BLaER1 treated with 17β-estradiol and CSF1 and Interleukin-3, amounts not matched to agents 10 nM and 100 nM (cell line): ENCODE measurements at regions not wholly inside any gene's neighbourhood (a gene's known extent, or its start where the extent isn't known, plus 50 kb on each side); places are given as distances from the start of the nearest gene placed in this dataset.
A peak's percentile ranks its signal among the peaks of the same experiment; 100 is the strongest.
"Not testable (repeated sequence)": the region's sequence is repeated elsewhere in the genome, so short reads cannot be mapped to it uniquely, and the experiment has no call there.

Experiments used
- H3K27ac ChIP-seq, 11 experiments: shearing (Covaris generic); formaldehyde crosslinking; 2 replicates each; pipeline ENCODE4 v1.8.1; 2022
- H3K27me3 ChIP-seq, 11 experiments: shearing (Covaris generic); formaldehyde crosslinking; 2 replicates each; pipeline ENCODE4 v1.8.1; 2022
- H3K36me3 ChIP-seq, 11 experiments: shearing (Covaris generic); formaldehyde crosslinking; 2 replicates each; pipeline ENCODE4 v1.8.1; 2022
- H3K4me1 ChIP-seq, 10 experiments: shearing (Covaris generic); formaldehyde crosslinking; 2 replicates each; pipeline ENCODE4 v1.8.1; 2022
- H3K4me2 ChIP-seq, 11 experiments: shearing (Covaris generic); formaldehyde crosslinking; 2 replicates each; pipeline ENCODE4 v1.8.1; 2022
- H3K4me3 ChIP-seq, 10 experiments: shearing (Covaris generic); formaldehyde crosslinking; 2 replicates each; pipeline ENCODE4 v1.8.1; 2022
- H3K9ac ChIP-seq, 11 experiments: shearing (Covaris generic); formaldehyde crosslinking; 2 replicates each; pipeline ENCODE4 v1.8.1; 2022
- H3K9me3 ChIP-seq, 11 experiments: shearing (Covaris generic); formaldehyde crosslinking; replicated peaks in 1 of 11; 2 replicates each; pipeline ENCODE4 v1.8.1; 2022
- H4K20me1 ChIP-seq, 11 experiments: shearing (Covaris generic); formaldehyde crosslinking; 2 replicates each; pipeline ENCODE4 v1.8.1; 2022
- Cebpa-rat ChIP-seq, 11 experiments: shearing (Covaris generic); IDR thresholded peaks; 2 replicates each; pipeline ENCODE4 v1.8.1; 2022

GRCh38 chr14:35205737-35206136 lies 83.4 kb downstream of the PRORP start:
- Histone ChIP-seq H3K4me1 (peaks cover 0 to 20% (median 9%) of the 10 kb centered on the region in 10 experiments; a peak in 11 of 20 replicates), H3K27me3 (no peaks in the 10 kb centered on the region), H3K27ac (no peak overlapping the region), H4K20me1 (no peaks in the 10 kb centered on the region), H3K9me3 (0 out of 22 replicates have a peak, but pooled peaks cover 0 to 3% (median 0%) of the 10 kb centered on the region in 11 experiments), H3K9ac (no peak overlapping the region), H3K4me2 (no peak overlapping the region), H3K4me3 (no peak overlapping the region), H3K36me3 (peaks cover 0 to 28% (median 0%) of the 10 kb centered on the region in 11 experiments; a peak in 7 of 22 replicates)
- no peak for TF ChIP-seq Cebpa-rat (IDR thresholded peaks at IDR 0.05)

- H3K4me1 ChIP-seq = peaks cover 0 to 16% (median 0%) of the 10 kb centered on the region in 10 experiments; a peak in 3 of 20 replicates
- no peaks in the 10 kb centered on the region for H3K9me3 ChIP-seq
- no peaks in the 10 kb centered on the region for H4K20me1 ChIP-seq
- peaks cover 0 to 42% (median 4%) of the 10 kb centered on the region in 11 experiments; a peak in 6 of 22 replicates for H3K36me3 ChIP-seq
- no peaks in the 10 kb centered on the region for H3K27me3 ChIP-seq
- H3K4me2 ChIP-seq = no peak overlapping the region
- no peak overlapping the region for H3K4me3 ChIP-seq
- TF ChIP-seq Cebpa-rat (IDR thresholded peaks at IDR 0.05) = no peak
- no peak overlapping the region for H3K27ac ChIP-seq
- no peak overlapping the region for H3K9ac ChIP-seq
Observed at GRCh38 chr14:35211067-35211466, 81.1 kb upstream of the PSMA6 start.

DNA sequence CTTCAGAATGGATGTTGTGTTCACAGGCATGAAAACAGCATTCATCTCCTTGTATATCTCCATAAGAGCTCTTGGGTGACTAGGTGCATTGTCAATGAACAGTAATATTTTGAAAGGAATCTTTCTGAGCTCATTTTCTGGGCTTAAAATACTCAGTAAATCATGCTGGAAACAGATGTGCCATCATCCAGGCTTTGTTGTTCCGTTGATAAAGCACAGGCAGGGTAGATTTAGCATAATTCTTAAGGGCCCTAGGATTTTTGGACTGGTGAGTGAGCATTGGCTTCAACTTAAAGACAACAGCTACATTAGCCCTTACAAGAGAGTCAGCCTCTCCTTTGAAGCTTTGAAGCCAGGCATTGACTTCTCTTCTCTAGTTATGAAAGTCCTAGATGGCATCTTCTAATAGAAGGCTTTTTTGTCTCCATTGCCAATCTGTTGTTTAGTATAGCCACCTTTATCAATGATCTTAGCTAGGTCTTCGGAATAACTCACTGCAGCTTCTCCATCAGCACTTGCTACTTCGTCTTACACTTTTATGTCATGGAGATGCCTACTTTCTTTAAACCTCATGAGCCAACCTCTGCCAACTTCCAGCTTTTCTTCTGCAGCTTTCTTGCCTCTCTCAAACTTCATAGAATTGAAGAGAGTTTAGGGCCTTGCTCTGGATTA lies 79.6 kb upstream of the PSMA6 start:
- no peak overlapping the region for H3K27ac ChIP-seq
- H3K9ac ChIP-seq = no peak overlapping the region
- H4K20me1 ChIP-seq = no peaks in the 10 kb centered on the region
- H3K27me3 ChIP-seq = no peaks in the 10 kb centered on the region
- H3K4me1 ChIP-seq = peaks cover 0 to 16% (median 0%) of the 10 kb centered on the region in 10 experiments; a peak in 3 of 20 replicates
- no peaks in the 10 kb centered on the region for H3K9me3 ChIP-seq
- no peak overlapping the region for H3K4me2 ChIP-seq
- no peak overlapping the region for H3K4me3 ChIP-seq
- peaks cover 0 to 34% (median 0%) of the 10 kb centered on the region in 11 experiments; a peak in 3 of 22 replicates for H3K36me3 ChIP-seq
- TF ChIP-seq Cebpa-rat (IDR thresholded peaks at IDR 0.05) = no peak

- Histone ChIP-seq H3K4me2 (no peak overlapping the region), H3K36me3 (peaks cover 0 to 37% (median 4%) of the 10 kb centered on the region in 11 experiments; a peak in 5 of 22 replicates), H3K9me3 (no peaks in the 10 kb centered on the region), H3K4me1 (peaks cover 0 to 16% (median 0%) of the 10 kb centered on the region in 10 experiments; a peak in 3 of 20 replicates), H3K4me3 (no peak overlapping the region), H4K20me1 (no peaks in the 10 kb centered on the region), H3K27me3 (no peaks in the 10 kb centered on the region), H3K27ac (no peak overlapping the region), H3K9ac (no peak overlapping the region)
- 0 out of 22 replicates have a peak, but pooled peaks of 1 of the 11 experiments have one; percentile 12 for TF ChIP-seq Cebpa-rat (IDR thresholded peaks at IDR 0.05)
Observed at GRCh38 chr14:35213143-35213788, 78.9 kb upstream of the PSMA6 start.

GRCh38 chr14:35213869-35214387 lies 78.3 kb upstream of the PSMA6 start:
- H3K4me3 ChIP-seq = no peak overlapping the region
- TF ChIP-seq Cebpa-rat (IDR thresholded peaks at IDR 0.05) = no peak
- no peak overlapping the region for H3K9ac ChIP-seq
- no peak overlapping the region for H3K4me2 ChIP-seq
- no peaks in the 10 kb centered on the region for H3K9me3 ChIP-seq
- peaks cover 0 to 42% (median 7%) of the 10 kb centered on the region in 11 experiments; a peak in 17 of 22 replicates for H3K36me3 ChIP-seq
- no peaks in the 10 kb centered on the region for H4K20me1 ChIP-seq
- no peaks in the 10 kb centered on the region for H3K27me3 ChIP-seq
- peaks cover 0 to 16% (median 0%) of the 10 kb centered on the region in 10 experiments; a peak in 3 of 20 replicates for H3K4me1 ChIP-seq
- H3K27ac ChIP-seq = no peak overlapping the region

DNA sequence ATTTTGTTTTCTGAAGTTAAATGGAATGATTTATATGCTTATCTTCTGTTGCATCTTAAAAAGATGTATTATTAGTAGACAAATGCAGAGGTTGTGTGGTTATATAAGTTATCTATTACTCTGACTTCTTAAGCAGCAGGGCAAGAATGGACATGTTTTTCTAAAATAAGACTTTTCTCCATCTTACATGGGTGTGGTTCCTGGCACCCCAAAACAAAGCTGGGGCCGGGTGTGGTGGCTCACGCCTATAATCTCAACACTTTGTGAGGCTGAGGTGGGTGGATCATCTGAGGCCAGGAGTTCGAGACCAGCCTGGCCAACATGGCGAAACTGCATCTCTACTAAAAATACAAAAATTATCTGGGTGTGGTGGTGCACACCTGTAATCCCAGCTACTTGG lies 77.8 kb upstream of the PSMA6 start:
- H3K4me1 ChIP-seq = peaks cover 0 to 16% (median 0%) of the 10 kb centered on the region in 10 experiments; a peak in 3 of 20 replicates
- H3K9me3 ChIP-seq, H3K9ac ChIP-seq, H3K27me3 ChIP-seq, H3K4me2 ChIP-seq, H3K4me3 ChIP-seq, H4K20me1 ChIP-seq, H3K27ac ChIP-seq: not testable (repeated sequence)
- peaks cover 4 to 43% (median 11%) of the 10 kb centered on the region in 11 experiments; a peak in 17 of 22 replicates for H3K36me3 ChIP-seq

- H3K9ac ChIP-seq = no peak overlapping the region
- peaks cover 8 to 47% (median 17%) of the 10 kb centered on the region in 11 experiments; a peak in 18 of 22 replicates for H3K36me3 ChIP-seq
- no peak overlapping the region for H3K27ac ChIP-seq
- H3K4me1 ChIP-seq = peaks cover 0 to 16% (median 0%) of the 10 kb centered on the region in 10 experiments; a peak in 3 of 20 replicates
- no peaks in the 10 kb centered on the region for H4K20me1 ChIP-seq
- H3K27me3 ChIP-seq = no peaks in the 10 kb centered on the region
- H3K4me2 ChIP-seq = no peak overlapping the region
- no peaks in the 10 kb centered on the region for H3K9me3 ChIP-seq
- H3K4me3 ChIP-seq = no peak overlapping the region
- no peak for TF ChIP-seq Cebpa-rat (IDR thresholded peaks at IDR 0.05)
Observed at GRCh38 chr14:35215110-35215813, 76.9 kb upstream of the PSMA6 start.

DNA sequence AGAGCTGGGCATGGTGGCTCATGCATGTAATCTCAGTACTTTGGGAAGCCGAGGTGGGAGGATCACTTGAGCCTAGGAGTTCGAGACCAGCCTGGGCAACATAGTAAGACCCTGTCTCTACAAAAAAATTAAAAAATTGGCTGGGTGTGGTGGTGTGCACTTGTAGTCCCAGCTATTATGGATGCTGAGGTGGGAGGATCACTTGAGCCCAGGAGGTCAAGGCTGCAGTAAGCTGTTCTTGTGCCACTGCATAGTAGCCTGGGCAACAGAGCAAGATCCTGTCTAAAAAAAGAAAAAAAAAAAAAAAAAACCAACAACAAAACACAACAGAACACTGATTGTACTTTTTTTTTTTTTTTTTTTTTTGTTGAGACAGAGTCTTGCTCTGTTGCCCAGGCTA lies 74.0 kb upstream of the PSMA6 start:
- H4K20me1 ChIP-seq, H3K4me3 ChIP-seq, H3K9me3 ChIP-seq, H3K4me2 ChIP-seq, H3K27me3 ChIP-seq, H3K9ac ChIP-seq, H3K27ac ChIP-seq: not testable (repeated sequence)
- peaks cover 0 to 15% (median 10%) of the 10 kb centered on the region in 10 experiments; a peak in 11 of 20 replicates for H3K4me1 ChIP-seq
- peaks cover 8 to 42% (median 18%) of the 10 kb centered on the region in 11 experiments; a peak in 19 of 22 replicates for H3K36me3 ChIP-seq

DNA sequence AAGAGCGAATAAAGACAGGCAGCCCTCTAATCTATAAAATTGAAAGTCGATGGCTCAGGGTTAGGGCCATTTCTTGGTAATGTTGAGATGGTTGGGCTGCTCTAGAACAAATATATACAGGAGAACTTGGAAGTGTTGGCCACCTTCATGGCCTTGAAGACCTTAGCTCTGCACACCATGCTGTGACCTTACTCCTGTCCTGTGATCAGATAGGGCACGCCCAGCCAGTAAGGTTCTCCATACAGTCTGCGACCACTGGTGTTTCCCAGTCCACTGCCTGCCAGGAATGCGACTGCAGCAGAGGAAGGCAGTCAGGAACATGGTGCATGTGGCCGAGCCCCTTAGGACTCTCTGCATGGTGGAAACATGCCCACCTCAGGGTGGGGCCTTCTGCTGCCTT lies 73.2 kb upstream of the PSMA6 start:
- Histone ChIP-seq H3K9ac (no peak overlapping the region), H3K36me3 (peaks cover 8 to 38% (median 18%) of the 10 kb centered on the region in 11 experiments; a peak in 19 of 22 replicates)
- TF ChIP-seq Cebpa-rat (IDR thresholded peaks at IDR 0.05) = no peak

More for the DNA sequence above, 73.2 kb upstream of the PSMA6 start:
- Histone ChIP-seq H3K4me3 (no peak overlapping the region), H3K9me3 (no peaks in the 10 kb centered on the region), H4K20me1 (no peaks in the 10 kb centered on the region), H3K4me2 (no peak overlapping the region), H3K4me1 (peaks cover 0 to 12% (median 8%) of the 10 kb centered on the region in 10 experiments; a peak in 11 of 20 replicates), H3K27me3 (no peaks in the 10 kb centered on the region), H3K27ac (no peak overlapping the region)
